K562 (cell line): ENCODE measurements at regions not wholly inside any gene's neighbourhood (a gene's known extent, or its start where the extent isn't known, plus 50 kb on each side); places are given as distances from the start of the nearest gene placed in this dataset.

Experiments
- ATAC-seq: fragments of 200-7000 bp; cut with Tn5 transposase; 3 replicates; pipeline ENCODE4 v1.9.1; 2020; ENCODE audit warnings: moderate library complexity
- BruUV-seq: library from RNA; stranded (reverse); fragments of 400-500 nt; replicated peaks from 2 replicates; lab custom pipeline; 2021; lab: Mats Ljungman, UMichigan
- CTCF ChIA-PET: fragments of 300-600 bp; formaldehyde crosslinking; extraction: SDS; loops from one replicate; lab custom pipeline; 2021; ENCODE audit warnings: low intra/inter-chr PET ratio; lab: Yijun Ruan, JAX
- POLR2A ChIA-PET: fragments of 300-600, 350-650 bp; sonication (Branson Sonifier 250); formaldehyde crosslinking; extraction: SDS; loops from one replicate; lab custom pipeline; 2021; ENCODE audit warnings: antibody characterized with exemption, inconsistent platforms; lab: Yijun Ruan, JAX
- DNase-seq, 4 experiments: peaks; one replicate each; pipeline versions ENCODE4 v3.0.0 to v3.0.0-alpha.2; 2011 to 2018; ENCODE audit warnings: low spot score in 3 of 4, mixed read lengths in 3 of 4; ENCODE audit errors: extremely low read depth in 1 of 4
- FAIRE-seq: peaks from 2 replicates; lab custom pipeline; 2011; peaks lifted over from hg19 to GRCh38; lab: Jason Lieb, UNC
- H2AFZ ChIP-seq: 2 replicates; pipeline ENCODE4 v1.6.0; 2011; ENCODE audit warnings: low read depth, low read length, control low read depth, inconsistent platforms
- H3K27ac ChIP-seq: fragments of 200-600 bp; 3 replicates; pipeline ENCODE4 v1.8.0; 2011; ENCODE audit warnings: low read depth, mild to moderate bottlenecking, control low read depth, inconsistent platforms, low read length, moderate library complexity, mixed read lengths; ENCODE audit errors: extremely low read depth
- H3K27me3 ChIP-seq, 2 experiments: fragments of 300-600 bp in 1 of 2; 2 replicates in 1 of 2; 3 replicates in 1 of 2; pipeline versions ENCODE4 v1.6.0 to v1.8.0; 2011; ENCODE audit warnings: inconsistent platforms in 2 of 2, low read length in 2 of 2, mild to moderate bottlenecking in 1 of 2, mixed read lengths in 1 of 2, moderate library complexity in 1 of 2; ENCODE audit not compliant: control insufficient read depth in 2 of 2, insufficient read depth in 2 of 2
- H3K36me3 ChIP-seq: fragments of 300-600 bp; 3 replicates; pipeline ENCODE4 v1.8.0; 2011; ENCODE audit warnings: mild to moderate bottlenecking, low read length, inconsistent platforms; ENCODE audit not compliant: control insufficient read depth, insufficient read depth
- H3K4me1 ChIP-seq, 2 experiments: fragments of 200-600 bp in 1 of 2; replicated peaks in 1 of 2; 2 replicates in 1 of 2; 3 replicates in 1 of 2; pipeline versions ENCODE4 v1.5.1 to v1.8.0; 2011; ENCODE audit warnings: inconsistent platforms in 2 of 2, low read length in 2 of 2, mild to moderate bottlenecking in 1 of 2, mixed read lengths in 1 of 2, moderate library complexity in 1 of 2; ENCODE audit not compliant: control insufficient read depth in 2 of 2, insufficient read depth in 2 of 2
- H3K4me2 ChIP-seq: 2 replicates; pipeline ENCODE4 v1.6.1; 2011; ENCODE audit warnings: low read length, control low read depth, inconsistent platforms, mixed read lengths; ENCODE audit not compliant: insufficient read depth
- H3K4me3 ChIP-seq: fragments of 200-600 bp; sonication (generic), shearing (Covaris generic); 2 replicates; pipeline ENCODE4 v1.5.1; 2016; ENCODE audit warnings: control low read depth, inconsistent platforms
- H3K79me2 ChIP-seq: fragments of 200-600 bp; 3 replicates; pipeline ENCODE4 v1.8.0; 2011; ENCODE audit warnings: low read length, inconsistent platforms; ENCODE audit not compliant: control insufficient read depth, insufficient read depth
- H3K9ac ChIP-seq, 2 experiments: 2 replicates each; pipeline versions ENCODE4 v1.6.0 to v1.6.1; 2011; ENCODE audit warnings: low read depth in 2 of 2, low read length in 2 of 2, control low read depth in 1 of 2, inconsistent platforms in 1 of 2, mild to moderate bottlenecking in 1 of 2, mixed read lengths in 1 of 2; ENCODE audit not compliant: insufficient read depth in 1 of 2
- H3K9me1 ChIP-seq: one replicate; pipeline ENCODE4 v1.6.0; 2011; ENCODE audit warnings: inconsistent platforms, mild to moderate bottlenecking, low read length, moderate library complexity; ENCODE audit not compliant: control insufficient read depth, insufficient read depth
- H3K9me3 ChIP-seq: replicated peaks from 2 replicates; pipeline ENCODE4 v1.5.1; 2011; ENCODE audit warnings: low read depth, low read length, inconsistent platforms; ENCODE audit not compliant: control insufficient read depth, insufficient read depth
- H4K20me1 ChIP-seq: replicated peaks from 2 replicates; pipeline ENCODE4 v1.6.1; 2011; ENCODE audit warnings: low read length, inconsistent platforms, mixed read lengths; ENCODE audit not compliant: control insufficient read depth, insufficient read depth
- DNMT1 ChIP-seq: fragments of 450-650 bp; IDR thresholded peaks from 2 replicates; pipeline ENCODE4 v1.6.1; 2016; ENCODE audit warnings: antibody characterized with exemption, mild to moderate bottlenecking
- NRF1 ChIP-seq, 2 experiments: fragments of 450-650 bp; IDR thresholded peaks in 1 of 2; conservative IDR thresholded peaks in 1 of 2; 2 replicates each; pipeline ENCODE4 v1.6.1; 2014; ENCODE audit warnings: mild to moderate bottlenecking in 2 of 2
- PRMT5 ChIP-seq: sonication (generic); formaldehyde crosslinking; IDR thresholded peaks from 2 replicates; pipeline ENCODE4 v1.5.0; 2020; ENCODE audit warnings: missing genetic modification reagents
- ZNF551 ChIP-seq: fragments of 250-450 bp; sonication (Bioruptor Pico); IDR thresholded peaks from 2 replicates; pipeline ENCODE4 v1.5.0; 2021; ENCODE audit warnings: mild to moderate bottlenecking, moderate library complexity
- WGBS: fragments of 100-300 bp; shearing (Covaris generic); methylation state at CpG from one replicate; pipeline ENCODE4 v1.1.6; 2016; ENCODE audit warnings: low coverage, mixed read lengths; ENCODE audit not compliant: insufficient coverage; ENCODE audit errors: missing lambda C conversion rate; 5-methylcytosine and 5-hydroxymethylcytosine counted together
- in situ Hi-C: fragments of 300-500 bp; cut with MboI; formaldehyde crosslinking; loops from 4 replicates; pipeline ENCODE4 v1.15.0; 2018; ENCODE audit warnings: inconsistent platforms, mixed read lengths
- intact Hi-C: fragments of 100-400 bp; cut with micrococcal nuclease; formaldehyde crosslinking; loops from 2 replicates; pipeline ENCODE4 v1.14.2; 2022
- TF ChIP-seq, protein P1 (sequence below): fragments of 450-650 bp; formaldehyde crosslinking; IDR thresholded peaks from 2 replicates; pipeline ENCODE4 v1.4.0; 2022; ENCODE audit warnings: missing genetic modification characterization
- TF ChIP-seq, protein P2 (sequence below): sonication (generic); formaldehyde crosslinking; IDR thresholded peaks from 2 replicates; pipeline ENCODE4 v1.9.0; 2022; ENCODE audit warnings: mild to moderate bottlenecking, missing genetic modification reagents

DNA sequence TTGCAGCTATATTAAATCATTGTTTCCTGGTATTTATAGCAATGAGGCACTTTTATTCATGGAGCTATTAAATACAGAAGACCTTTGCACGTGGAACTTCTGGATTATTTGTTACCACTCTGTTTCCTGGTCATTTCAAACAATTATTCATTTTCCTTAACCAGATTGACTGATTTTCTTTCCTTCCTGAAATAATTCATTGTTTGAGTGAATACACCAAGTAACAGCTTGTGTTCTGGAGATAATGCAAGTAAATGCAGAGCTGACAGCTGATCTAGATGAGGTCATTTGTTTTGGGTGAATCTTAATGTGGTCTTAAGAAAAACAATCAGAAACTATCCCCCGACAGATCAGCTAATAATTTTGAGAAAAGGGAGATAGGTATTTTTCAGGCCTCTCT, 497.7 kb downstream of the KIF20B start:
- FAIRE-seq (no peak), ATAC-seq (no peak), DNase-seq (no peak)
- ChIA-PET POLR2A (no interaction called here), CTCF (no interaction called here)
- H3K4me3 ChIP-seq, result no peak overlapping the region
- in situ Hi-C loops (no loop called here), intact Hi-C loops (no loop called here)
- H2AFZ ChIP-seq, result no peak overlapping the region
- no peaks in the 10 kb centered on the region for H3K9me3 ChIP-seq
- WGBS, result 0% methylated on average over 2 of the region's 2 CpGs
- no peak overlapping the region for H3K9ac ChIP-seq
- no peaks in the 10 kb centered on the region for H3K9me1 ChIP-seq
- no peak overlapping the region for H3K27ac ChIP-seq
- TF ChIP-seq NRF1 (conservative IDR thresholded peaks at IDR 0.05 in 1 of 2, IDR thresholded peaks at IDR 0.05 in 1 of 2), result no peak
- no peak for TF ChIP-seq DNMT1
- no peak for TF ChIP-seq ZNF551 (CRISPR knock-in tag)
- TF ChIP-seq, protein P1, sequence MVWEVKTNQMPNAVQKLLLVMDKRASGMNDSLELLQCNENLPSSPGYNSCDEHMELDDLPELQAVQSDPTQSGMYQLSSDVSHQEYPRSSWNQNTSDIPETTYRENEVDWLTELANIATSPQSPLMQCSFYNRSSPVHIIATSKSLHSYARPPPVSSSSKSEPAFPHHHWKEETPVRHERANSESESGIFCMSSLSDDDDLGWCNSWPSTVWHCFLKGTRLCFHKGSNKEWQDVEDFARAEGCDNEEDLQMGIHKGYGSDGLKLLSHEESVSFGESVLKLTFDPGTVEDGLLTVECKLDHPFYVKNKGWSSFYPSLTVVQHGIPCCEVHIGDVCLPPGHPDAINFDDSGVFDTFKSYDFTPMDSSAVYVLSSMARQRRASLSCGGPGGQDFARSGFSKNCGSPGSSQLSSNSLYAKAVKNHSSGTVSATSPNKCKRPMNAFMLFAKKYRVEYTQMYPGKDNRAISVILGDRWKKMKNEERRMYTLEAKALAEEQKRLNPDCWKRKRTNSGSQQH (CRISPR knock-in tag), result no peak
- TF ChIP-seq, protein P2, sequence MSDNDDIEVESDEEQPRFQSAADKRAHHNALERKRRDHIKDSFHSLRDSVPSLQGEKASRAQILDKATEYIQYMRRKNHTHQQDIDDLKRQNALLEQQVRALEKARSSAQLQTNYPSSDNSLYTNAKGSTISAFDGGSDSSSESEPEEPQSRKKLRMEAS, result no peak
- no peak for TF ChIP-seq PRMT5 (CRISPR knock-in tag)
- no peaks in the 10 kb centered on the region for H3K79me2 ChIP-seq
- no peak overlapping the region for H3K4me2 ChIP-seq
- no peaks in the 10 kb centered on the region for H3K27me3 ChIP-seq
- no TSS peak for BruUV-seq
- no peaks in the 10 kb centered on the region for H3K4me1 ChIP-seq
- no peaks in the 10 kb centered on the region for H4K20me1 ChIP-seq
- H3K36me3 ChIP-seq, result no peaks in the 10 kb centered on the region
